IMR-90 (cell line): ENCODE measurements at regions not wholly inside any gene's neighbourhood (a gene's known extent, or its start where the extent isn't known, plus 50 kb on each side); places are given as distances from the start of the nearest gene placed in this dataset.

Experiments used
- ATAC-seq: fragments of 200-7000 bp; cut with Tn5 transposase; 2 replicates; pipeline ENCODE4 v1.9.1; 2020; ENCODE audit warnings: low read depth, mild to moderate bottlenecking, moderate library complexity
- BruUV-seq: library from RNA; stranded (reverse); fragments of 400-500 nt; replicated peaks from 2 replicates; lab custom pipeline; 2021; lab: Mats Ljungman, UMichigan
- CTCF ChIA-PET: fragments of 300-600 bp; formaldehyde crosslinking; extraction: SDS; loops from one replicate; lab custom pipeline; 2021; ENCODE audit warnings: antibody characterized with exemption; lab: Yijun Ruan, JAX
- POLR2A ChIA-PET: fragments of 300-600 bp; sonication (Branson Sonifier 250); formaldehyde crosslinking; loops from one replicate; lab custom pipeline; 2022; ENCODE audit warnings: antibody characterized with exemption; ENCODE audit not compliant: unreplicated experiment; lab: Charles Lee
- DNase-seq: peaks from one replicate; pipeline ENCODE4 v3.0.0; 2013
- H2AFZ ChIP-seq: replicated peaks from 2 replicates; pipeline ENCODE3; 2013; ENCODE audit warnings: low read length, mild to moderate bottlenecking; ENCODE audit not compliant: poor library complexity
- H2AK5ac ChIP-seq: 2 replicates; pipeline ENCODE4 v1.6.1; 2013; ENCODE audit warnings: low read depth, low read length, inconsistent platforms
- H2AK9ac ChIP-seq: replicated peaks from 2 replicates; pipeline ENCODE3; 2013; ENCODE audit warnings: mild to moderate bottlenecking, low read depth, low read length, moderate library complexity; ENCODE audit not compliant: poor library complexity
- H2BK120ac ChIP-seq: 2 replicates; pipeline ENCODE4 v1.6.1; 2013; ENCODE audit warnings: low read depth, low read length, inconsistent platforms
- H2BK15ac ChIP-seq: 3 replicates; pipeline ENCODE4 v1.6.1; 2013; ENCODE audit warnings: low read depth, low read length, inconsistent platforms
- H2BK20ac ChIP-seq: 2 replicates; pipeline ENCODE4 v1.6.1; 2013; ENCODE audit warnings: low read depth, mild to moderate bottlenecking, inconsistent platforms, low read length, moderate library complexity
- H2BK5ac ChIP-seq: 2 replicates; pipeline ENCODE4 v1.6.1; 2013; ENCODE audit warnings: mild to moderate bottlenecking, low read depth, low read length, inconsistent platforms; ENCODE audit not compliant: poor library complexity, severe bottlenecking
- H3K14ac ChIP-seq: replicated peaks from 2 replicates; pipeline ENCODE4 v1.6.1; 2013; ENCODE audit warnings: low read depth, low read length, inconsistent platforms
- H3K18ac ChIP-seq: 2 replicates; pipeline ENCODE4 v1.6.1; 2013; ENCODE audit warnings: low read depth, low read length, control low read depth
- H3K23ac ChIP-seq: 2 replicates; pipeline ENCODE4 v1.6.1; 2013; ENCODE audit warnings: low read depth, low read length, inconsistent platforms
- H3K27ac ChIP-seq: 2 replicates; pipeline ENCODE4 v1.5.1; 2013; ENCODE audit warnings: mild to moderate bottlenecking, control low read depth, low read length; ENCODE audit not compliant: insufficient read depth
- H3K27me3 ChIP-seq: 2 replicates; pipeline ENCODE4 v1.6.1; 2013; ENCODE audit warnings: low read length; ENCODE audit not compliant: control insufficient read depth, insufficient read depth
- H3K36me3 ChIP-seq: 2 replicates; pipeline ENCODE4 v1.6.1; 2013; ENCODE audit warnings: low read length, mixed read lengths; ENCODE audit not compliant: control insufficient read depth, insufficient read depth
- H3K4ac ChIP-seq: 2 replicates; pipeline ENCODE4 v1.6.1; 2013; ENCODE audit warnings: low read depth, low read length, inconsistent platforms
- H3K4me1 ChIP-seq: 2 replicates; pipeline ENCODE4 v1.6.1; 2013; ENCODE audit warnings: low read length, mixed read lengths; ENCODE audit not compliant: control insufficient read depth, insufficient read depth
- H3K4me2 ChIP-seq: 2 replicates; pipeline ENCODE4 v1.6.1; 2013; ENCODE audit warnings: low read depth, mild to moderate bottlenecking, control low read depth, low read length, moderate library complexity
- H3K4me3 ChIP-seq: 2 replicates; pipeline ENCODE4 v1.5.1; 2013; ENCODE audit warnings: low read depth, mild to moderate bottlenecking, control low read depth, low read length, moderate library complexity; ENCODE audit not compliant: insufficient read depth
- H3K56ac ChIP-seq: 2 replicates; pipeline ENCODE4 v1.6.1; 2013; ENCODE audit warnings: low read length, inconsistent platforms; ENCODE audit not compliant: insufficient read depth; ENCODE audit errors: extremely low read depth
- H3K79me1 ChIP-seq, 2 experiments: 2 replicates each; pipeline ENCODE4 v1.6.1; 2013; ENCODE audit warnings: low read length in 2 of 2, inconsistent platforms in 1 of 2, low read depth in 1 of 2
- H3K9ac ChIP-seq: 2 replicates; pipeline ENCODE4 v1.6.1; 2013; ENCODE audit warnings: low read depth, low read length, control low read depth
- H3K9me1 ChIP-seq: 2 replicates; pipeline ENCODE4 v1.6.1; 2013; ENCODE audit warnings: low read length, inconsistent platforms; ENCODE audit not compliant: insufficient read depth
- H3K9me3 ChIP-seq: 2 replicates; pipeline ENCODE4 v1.6.1; 2013; ENCODE audit warnings: low read length; ENCODE audit not compliant: control insufficient read depth, insufficient read depth
- H4K20me1 ChIP-seq: 2 replicates; pipeline ENCODE4 v1.6.1; 2013; ENCODE audit warnings: low read length, inconsistent platforms; ENCODE audit not compliant: insufficient read depth
- H4K5ac ChIP-seq: 2 replicates; pipeline ENCODE4 v1.6.1; 2013; ENCODE audit warnings: mild to moderate bottlenecking, low read depth, low read length, control low read depth
- H4K8ac ChIP-seq, 2 experiments: 2 replicates each; pipeline ENCODE4 v1.6.1; 2013; ENCODE audit warnings: low read depth in 2 of 2, low read length in 2 of 2, control low read depth in 1 of 2, inconsistent platforms in 1 of 2
- H4K91ac ChIP-seq: 2 replicates; pipeline ENCODE4 v1.6.1; 2013; ENCODE audit warnings: low read depth, low read length, inconsistent platforms; ENCODE audit not compliant: insufficient read depth
- BHLHE40 ChIP-seq: fragments of 150-350 bp; IDR thresholded peaks from 2 replicates; pipeline ENCODE4 v1.6.1; 2016; ENCODE audit warnings: mild to moderate bottlenecking, low read depth, low read length
- CEBPB ChIP-seq: IDR thresholded peaks from 2 replicates; pipeline ENCODE4 v1.6.1; 2012; ENCODE audit warnings: low read depth, low read length, improper control_type of control experiment
- CHD1 ChIP-seq: IDR thresholded peaks from 2 replicates; pipeline ENCODE4 v1.6.1; 2012; ENCODE audit warnings: low read depth, low read length, improper control_type of control experiment
- CTCF ChIP-seq: conservative IDR thresholded peaks from 2 replicates; pipeline ENCODE4 v1.5.1; 2012; ENCODE audit warnings: mild to moderate bottlenecking, low read depth, low read length, improper control_type of control experiment
- ELK1 ChIP-seq: fragments of 150-350 bp; IDR thresholded peaks from 2 replicates; pipeline ENCODE4 v1.6.1; 2016; ENCODE audit warnings: low read depth, mild to moderate bottlenecking, low read length, moderate library complexity, borderline replicate concordance
- FOS ChIP-seq: fragments of 150-350 bp; IDR thresholded peaks from 2 replicates; pipeline ENCODE4 v1.6.1; 2016; ENCODE audit warnings: low read depth, low read length
- MAFK ChIP-seq: IDR thresholded peaks from 2 replicates; pipeline ENCODE4 v1.6.1; 2012; ENCODE audit warnings: low read depth, low read length, improper control_type of control experiment
- MAZ ChIP-seq: IDR thresholded peaks from 2 replicates; pipeline ENCODE4 v1.6.1; 2012; ENCODE audit warnings: low read depth, mild to moderate bottlenecking, low read length, improper control_type of control experiment, moderate library complexity, borderline replicate concordance
- MXI1 ChIP-seq: IDR thresholded peaks from 2 replicates; pipeline ENCODE4 v1.6.1; 2012; ENCODE audit warnings: low read depth, mild to moderate bottlenecking, low read length, moderate library complexity, borderline replicate concordance
- NFE2L2 ChIP-seq: fragments of 150-350 bp; IDR thresholded peaks from 2 replicates; pipeline ENCODE4 v1.6.1; 2016; ENCODE audit warnings: low read depth, mild to moderate bottlenecking, low read length
- POLR2A ChIP-seq: IDR thresholded peaks from 2 replicates; pipeline ENCODE4 v1.6.1; 2012; ENCODE audit warnings: mild to moderate bottlenecking, low read depth, low read length
- RAD21 ChIP-seq: IDR thresholded peaks from 2 replicates; pipeline ENCODE4 v1.6.1; 2012; ENCODE audit warnings: low read length, improper control_type of control experiment
- RCOR1 ChIP-seq: IDR thresholded peaks from 2 replicates; pipeline ENCODE4 v1.6.1; 2012; ENCODE audit warnings: mild to moderate bottlenecking, low read length, improper control_type of control experiment; ENCODE audit not compliant: insufficient replicate concordance
- RFX5 ChIP-seq: IDR thresholded peaks from 2 replicates; pipeline ENCODE4 v1.8.0; 2012; ENCODE audit warnings: low read depth, mild to moderate bottlenecking, low read length, moderate library complexity
- SMC3 ChIP-seq: fragments of 150-350 bp; IDR thresholded peaks from 2 replicates; pipeline ENCODE4 v1.6.1; 2016; ENCODE audit warnings: low read depth, mild to moderate bottlenecking, antibody characterized with exemption, low read length, moderate library complexity
- USF2 ChIP-seq: fragments of 150-350 bp; IDR thresholded peaks from 2 replicates; pipeline ENCODE4 v1.6.1; 2017; ENCODE audit warnings: mild to moderate bottlenecking, antibody characterized with exemption, low read length, low read depth
- WGBS, 2 experiments: methylation state at CpG; one replicate each; pipeline versions ENCODE4 v1.1.5 to v1.1.7; 2013; ENCODE audit warnings: missing lambda C conversion rate in 2 of 2; ENCODE audit not compliant: insufficient read length in 1 of 2; ENCODE audit errors: extremely low coverage in 2 of 2; 5-methylcytosine and 5-hydroxymethylcytosine counted together
- dilution Hi-C: fragments of 300-500 bp; cut with HindIII; formaldehyde crosslinking; loops from one replicate; pipeline ENCODE4 v1.14.3; 2018; ENCODE audit warnings: low sequenced_read_pairs; ENCODE audit not compliant: unreplicated experiment
- in situ Hi-C: fragments of 300-500 bp; cut with MboI; formaldehyde crosslinking; loops from 3 replicates; pipeline ENCODE4 v1.14.3; 2019; ENCODE audit warnings: low sequenced_read_pairs, inconsistent platforms, mixed read lengths
- intact Hi-C: fragments of 100-400 bp; cut with micrococcal nuclease; formaldehyde crosslinking; loops from 2 replicates; pipeline ENCODE4 v1.10.0; 2022

- Histone ChIP-seq H3K14ac (no peak overlapping the region), H4K91ac (no peak overlapping the region), H3K4me1 (no peaks in the 10 kb centered on the region), H4K5ac (no peak overlapping the region), H3K27me3 (no peaks in the 10 kb centered on the region), H3K27ac (no peak overlapping the region), H3K23ac (no peak overlapping the region), H2AFZ (no peak overlapping the region), H2BK20ac (no peak overlapping the region), H3K4ac (no peak overlapping the region), H3K18ac (no peak overlapping the region), H4K8ac (no peak overlapping the region), H3K9ac (no peak overlapping the region), H3K9me3 (peaks cover 8% of the 10 kb centered on the region), H3K36me3 (no peaks in the 10 kb centered on the region), H3K4me3 (no peak overlapping the region), H2BK15ac (no peak overlapping the region), H2AK9ac (no peak overlapping the region), H2BK5ac (no peak overlapping the region), H3K4me2 (no peak overlapping the region), H3K56ac (no peak overlapping the region), H2BK120ac (no peak overlapping the region), H3K9me1 (no peaks in the 10 kb centered on the region), H4K20me1 (no peaks in the 10 kb centered on the region), H2AK5ac (no peak overlapping the region), H3K79me1 (no peaks in the 10 kb centered on the region)
- CTCF ChIA-PET = no interaction called here
- no peak for ATAC-seq
- intact Hi-C loops (no loop called here), dilution Hi-C loops (no loop called here), in situ Hi-C loops (no loop called here)
- WGBS, 2 experiments = no CpG with 5 or more reads among the region's 3 CpGs
- POLR2A ChIA-PET = no interaction called here
- BruUV-seq = no TSS peak
- TF ChIP-seq RCOR1 = no peak
- TF ChIP-seq NFE2L2 = no peak
- TF ChIP-seq ELK1 = no peak
- no peak for TF ChIP-seq POLR2A
- no peak for TF ChIP-seq CHD1
- TF ChIP-seq CEBPB = no peak
- no peak for TF ChIP-seq RFX5
- no peak for TF ChIP-seq MAFK
- TF ChIP-seq MXI1 = no peak
- no peak for TF ChIP-seq USF2
- no peak for TF ChIP-seq MAZ
- no peak for TF ChIP-seq CTCF
- TF ChIP-seq RAD21 = no peak
- TF ChIP-seq SMC3 = no peak
- TF ChIP-seq FOS = no peak
- no peak for TF ChIP-seq BHLHE40
- peak; percentile 9 for DNase-seq
These were observed 110.0 kb upstream of the RESF1 start for GRCh38 chr12:31849090-31849687.
